ENCODE measurements at regions not wholly inside any gene's neighbourhood (a gene's known extent, or its start where the extent isn't known, plus 50 kb on each side); places are given as distances from the start of the nearest gene placed in this dataset.

- no peak for TF ChIP-seq CTCF (IDR thresholded peaks at IDR 0.05)
- no peak for TF ChIP-seq EZH2 (IDR thresholded peaks at IDR 0.05; ENCODE audit: borderline replicate concordance, insufficient read depth, low read depth, low read length, poor library complexity, severe bottlenecking)
Measured at GRCh38 chr10:35922876-35923600, 280.9 kb upstream of the FZD8 start.

Measured in B cell (primary cell).